GM12878 (cell line): ENCODE measurements at regions not wholly inside any gene's neighbourhood (a gene's known extent, or its start where the extent isn't known, plus 50 kb on each side); places are given as distances from the start of the nearest gene placed in this dataset.

Source experiments
- ATF7 ChIP-seq: fragments of 450-650 bp; IDR thresholded peaks from 2 replicates; pipeline ENCODE4 v1.6.1; 2016; ENCODE audit warnings: low read depth, mild to moderate bottlenecking
- CBX3 ChIP-seq: fragments of 200-600 bp; sonication (generic); IDR thresholded peaks from 2 replicates; pipeline ENCODE4 v1.6.1; 2016; ENCODE audit warnings: low read depth, borderline replicate concordance
- CUX1 ChIP-seq: IDR thresholded peaks from 2 replicates; pipeline ENCODE4 v1.6.1; 2012; ENCODE audit warnings: improper control_type of control experiment, low read depth, low read length; ENCODE audit not compliant: insufficient replicate concordance
- SIX5 ChIP-seq: IDR thresholded peaks from 2 replicates; pipeline ENCODE4 v1.6.1; 2011; ENCODE audit warnings: mild to moderate bottlenecking, low read depth, low read length, moderate library complexity; ENCODE audit not compliant: severe bottlenecking
- ZNF592 ChIP-seq: fragments of 450-650 bp; IDR thresholded peaks from 2 replicates; pipeline ENCODE4 v1.6.1; 2017; ENCODE audit warnings: mild to moderate bottlenecking, moderate library complexity

- no peak for TF ChIP-seq CUX1
- TF ChIP-seq SIX5 = no peak
- no peak for TF ChIP-seq CBX3
- no peak for TF ChIP-seq ATF7
- TF ChIP-seq ZNF592 = no peak
These were observed 82.1 kb downstream of the DLL1 start (continued) for GRCh38 chr6:170208651-170209353.
